OCI-M2 (cell line): ENCODE measurements at regions not wholly inside any gene's neighbourhood (a gene's known extent, or its start where the extent isn't known, plus 50 kb on each side); places are given as distances from the start of the nearest gene placed in this dataset.

ENCODE experiments used
- DNase-seq: peaks from one replicate; lab custom pipeline; 2025; ENCODE audit not compliant: unreplicated experiment; lab: John Stamatoyannopoulos, UW

DNA sequence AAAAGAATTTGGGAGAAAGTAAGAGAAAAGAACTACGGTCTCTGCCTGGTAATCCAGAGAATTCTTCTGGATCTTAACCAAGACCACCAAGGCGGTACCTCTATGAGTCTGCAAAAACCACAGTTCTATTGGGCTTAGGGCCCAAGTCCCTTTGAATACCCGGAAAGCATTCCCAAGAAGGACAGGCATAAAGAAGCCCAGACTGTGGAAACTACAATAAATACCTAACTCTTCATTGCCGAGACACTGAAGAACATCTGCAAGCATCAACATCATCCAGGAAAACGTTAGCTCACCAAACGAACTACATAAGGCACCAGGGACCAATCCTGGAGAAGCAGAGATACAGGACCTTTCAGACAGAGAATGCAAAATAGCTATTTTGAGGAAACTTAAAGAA is 162.3 kb upstream of the TMC3 start:
- DNase-seq, result no peak

DNA sequence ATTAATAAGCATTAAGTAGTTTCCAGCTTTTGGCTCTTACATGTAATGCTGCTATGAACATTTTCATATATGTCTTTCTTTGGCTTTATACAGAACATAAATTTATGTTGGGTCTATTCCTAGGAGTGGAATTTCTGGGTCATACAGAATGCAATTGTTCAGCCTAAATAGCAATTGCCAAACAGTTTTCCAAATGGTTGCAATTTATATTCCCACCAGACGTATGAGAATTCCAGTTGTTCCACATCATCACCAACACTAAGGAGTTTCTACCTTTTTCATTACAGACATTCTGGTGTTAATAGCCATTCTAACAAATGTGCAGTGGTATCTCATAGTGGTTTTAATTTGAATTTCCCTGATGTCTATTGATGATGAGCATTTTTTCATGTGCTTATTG is 160.1 kb upstream of the TMC3 start:
- no peak for DNase-seq

DNA sequence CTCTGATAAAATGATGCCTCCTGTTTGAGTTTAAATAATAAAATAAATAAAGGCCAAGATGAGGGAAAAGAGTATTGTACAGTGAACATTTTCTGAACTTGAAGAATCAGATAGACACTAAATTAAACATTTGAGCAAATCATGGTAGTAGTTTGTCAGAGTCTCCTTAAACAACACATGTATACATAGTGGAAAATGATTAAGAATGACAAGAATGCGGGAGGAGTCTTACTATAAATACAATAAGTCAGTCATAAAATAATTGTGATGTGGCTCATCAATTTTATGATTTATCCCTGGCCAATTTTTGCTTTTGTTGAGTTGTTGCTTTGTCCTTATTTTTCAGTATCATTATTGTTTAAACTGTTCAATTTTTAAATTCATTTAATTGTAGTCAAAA is 158.0 kb upstream of the TMC3 start:
- no peak for DNase-seq

DNA sequence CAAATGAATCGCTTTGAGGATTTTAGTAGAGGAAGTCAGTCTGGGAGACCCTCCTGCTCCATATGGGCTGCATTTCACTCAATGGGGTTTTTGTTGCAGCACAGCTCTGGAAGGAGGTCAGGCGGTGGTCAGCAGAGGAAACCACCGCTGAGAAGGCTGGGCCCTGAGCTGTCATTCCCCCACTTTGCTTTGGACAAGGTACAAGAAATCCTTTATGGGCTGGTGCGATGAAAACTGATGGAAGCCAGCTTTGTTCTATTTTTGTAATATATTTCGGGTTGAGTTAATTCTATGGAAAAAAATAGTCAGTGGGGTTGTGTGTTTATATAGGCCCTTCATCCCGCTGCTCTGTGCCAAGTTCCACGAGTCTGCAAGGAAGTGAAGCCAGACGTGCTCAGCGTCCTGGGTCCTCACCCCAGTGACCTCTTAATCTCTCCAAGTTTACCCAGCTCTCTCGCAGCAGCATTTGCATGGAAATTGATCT is 157.1 kb upstream of the TMC3 start:
- no peak for DNase-seq

GRCh38 chr15:81530271-81530691 is 156.3 kb upstream of the TMC3 start:
- DNase-seq, result no peak

DNA sequence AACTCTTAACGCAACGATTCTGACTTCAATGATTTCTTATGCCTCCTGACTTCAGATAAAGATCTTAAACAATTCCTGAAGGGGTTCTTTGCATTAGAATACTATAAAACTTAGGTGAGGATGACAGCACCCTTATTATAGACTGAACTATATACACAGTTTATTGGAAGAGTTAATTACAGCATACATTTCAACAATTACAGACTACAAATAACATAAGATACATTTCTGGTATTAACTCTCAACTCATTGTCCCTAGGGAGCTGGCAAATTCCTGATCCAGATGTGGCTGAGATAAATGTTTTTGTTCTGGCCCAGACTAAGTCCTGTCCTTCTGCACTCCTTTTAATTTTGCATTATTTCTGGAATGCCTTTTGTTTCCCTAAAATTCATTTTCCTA is 155.5 kb upstream of the TMC3 start:
- no peak for DNase-seq

GRCh38 chr15:81526029-81526428 is 152.0 kb upstream of the TMC3 start:
- no peak for DNase-seq

DNA sequence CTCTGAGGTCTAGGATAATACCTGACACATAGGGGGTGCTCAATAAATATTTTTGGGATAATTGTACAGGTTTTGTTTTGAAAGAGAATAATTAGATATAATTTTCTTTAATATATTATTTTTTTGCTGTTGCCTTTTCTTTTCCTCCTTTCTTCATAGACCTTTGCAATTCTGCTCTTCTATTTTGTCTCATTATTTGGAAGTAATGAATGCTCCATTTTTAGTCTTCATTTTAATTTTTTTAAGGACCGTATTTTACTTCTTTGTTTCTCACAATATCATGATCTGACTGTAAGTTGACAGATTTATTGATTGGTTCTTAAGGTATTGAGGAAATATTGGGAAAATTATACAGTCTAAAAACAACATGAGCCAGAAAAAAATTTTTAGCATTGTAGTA is 150.5 kb upstream of the TMC3 start:
- no peak for DNase-seq

DNA sequence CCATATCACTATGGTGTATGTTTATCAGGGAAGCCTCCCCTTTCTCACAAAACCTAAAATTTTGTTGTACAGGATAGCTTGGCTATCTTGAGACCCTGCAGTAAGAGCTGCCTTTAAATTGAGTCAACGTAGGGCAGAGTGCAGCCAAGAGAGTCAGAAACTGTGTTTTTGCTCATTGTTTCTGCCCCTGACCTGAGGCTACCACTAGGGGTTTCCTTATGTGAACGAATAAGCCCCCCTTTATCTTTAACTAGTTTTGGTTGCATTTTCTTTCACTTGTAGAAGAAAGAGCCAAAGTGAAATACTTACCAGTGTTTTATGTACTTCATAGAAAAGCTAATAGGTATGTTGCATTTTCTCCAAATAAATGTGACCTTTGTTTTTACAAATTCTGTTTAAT is 149.9 kb upstream of the TMC3 start:
- DNase-seq, result no peak

DNA sequence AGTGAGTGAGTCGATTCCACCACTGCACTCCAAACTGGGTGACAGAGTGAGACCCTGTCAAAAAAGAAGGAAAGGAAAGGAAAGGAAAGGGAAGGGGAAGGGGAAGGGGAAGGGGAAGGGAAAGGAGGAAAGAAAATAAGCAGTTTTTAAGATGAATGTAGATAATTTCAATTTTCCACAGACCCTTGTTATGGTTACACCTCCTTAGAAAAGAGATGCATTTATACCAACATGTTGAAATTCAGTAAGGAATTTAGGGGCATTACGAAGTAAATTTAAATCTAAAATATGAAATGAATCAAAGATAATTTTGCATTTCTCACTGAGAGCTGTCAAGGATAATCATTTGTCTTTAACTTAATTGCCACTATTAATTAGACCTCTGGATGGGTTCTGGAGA is 146.5 kb upstream of the TMC3 start:
- no peak for DNase-seq

GRCh38 chr15:81516461-81516860 is 142.4 kb upstream of the TMC3 start:
- DNase-seq, result no peak

- no peak for DNase-seq
Measured at GRCh38 chr15:81516012-81516411, 142.0 kb upstream of the TMC3 start.

DNA sequence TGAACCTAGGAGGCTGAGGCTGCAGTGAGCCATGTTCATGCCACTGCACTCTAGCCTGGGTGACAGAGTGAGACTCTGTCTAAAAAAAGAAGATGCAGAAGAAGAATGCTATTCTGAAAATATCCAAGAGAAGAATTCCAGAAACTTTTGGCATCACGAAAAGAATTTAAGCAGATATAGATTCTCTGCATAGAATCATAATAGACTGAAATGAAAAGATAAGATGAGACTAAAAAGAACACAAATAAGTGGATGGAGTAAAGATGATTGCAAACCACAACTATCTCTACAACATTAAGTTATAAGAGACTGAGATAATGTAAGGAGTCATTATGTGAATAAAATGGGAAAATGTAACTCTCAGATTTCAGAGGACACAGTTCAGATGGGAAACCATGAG is 140.7 kb upstream of the TMC3 start:
- DNase-seq, result no peak

GRCh38 chr15:81511138-81511537 is 137.1 kb upstream of the TMC3 start:
- no peak for DNase-seq

DNA sequence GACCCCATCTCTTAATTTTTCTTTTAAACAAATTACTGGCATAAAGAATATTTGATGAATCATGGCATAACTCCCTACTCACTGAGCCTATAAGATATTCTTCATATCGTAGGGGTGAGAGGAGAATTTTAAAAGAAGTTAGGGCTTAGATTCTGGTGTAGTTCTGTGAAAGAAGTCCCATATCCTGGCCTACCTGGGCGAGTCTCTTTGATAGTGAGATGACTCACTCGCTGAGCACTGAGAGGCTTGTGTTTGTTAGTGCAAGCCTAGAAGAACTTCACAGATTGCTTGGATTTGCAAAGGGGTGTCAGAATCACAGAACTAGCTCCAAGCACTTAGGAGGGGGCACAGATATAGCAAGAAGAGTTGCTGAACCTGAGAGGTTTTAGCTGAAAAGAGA is 133.8 kb upstream of the TMC3 start:
- DNase-seq, result no peak

GRCh38 chr15:81506936-81507335 is 132.9 kb upstream of the TMC3 start:
- DNase-seq, result no peak

DNA sequence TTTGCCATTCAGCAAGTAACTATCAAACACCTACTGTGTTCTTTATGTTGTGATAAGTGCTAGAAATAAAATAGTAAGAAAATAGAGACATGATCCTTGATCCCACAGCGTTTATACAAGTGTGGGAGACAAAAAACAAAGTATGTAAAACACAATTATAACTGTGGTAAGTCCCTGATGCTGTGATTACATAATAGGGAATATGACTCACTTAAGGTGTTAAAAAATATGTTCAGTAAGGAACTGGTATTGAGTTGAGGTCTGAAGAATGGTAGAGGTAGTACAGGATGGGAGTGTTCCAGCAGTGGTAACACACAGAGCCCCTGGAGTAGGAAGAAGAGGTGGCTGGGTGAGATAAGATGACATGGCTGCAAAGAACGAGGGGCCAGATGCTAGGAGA is 132.1 kb upstream of the TMC3 start:
- no peak for DNase-seq

- no peak for DNase-seq
Measured at GRCh38 chr15:81504170-81504905, 130.3 kb upstream of the TMC3 start.

DNA sequence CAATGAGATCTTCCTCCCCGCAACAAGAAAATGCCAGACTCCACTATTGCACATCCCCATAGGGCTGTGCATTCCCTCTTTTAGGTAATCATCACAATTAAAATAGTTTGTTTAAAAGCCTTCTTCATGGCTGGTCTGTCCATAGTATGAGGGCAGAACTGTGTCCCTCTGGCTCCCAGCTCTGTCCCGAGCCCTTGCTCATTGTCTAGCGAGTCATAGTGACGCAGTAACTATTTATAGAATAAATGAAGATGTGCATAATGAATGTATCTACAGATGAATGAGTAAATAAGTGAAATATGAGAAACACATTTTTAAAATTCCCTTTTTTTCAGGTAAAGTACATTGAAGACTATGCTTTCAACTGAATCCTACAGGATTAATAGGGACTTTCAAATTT is 128.4 kb upstream of the TMC3 start:
- DNase-seq, result no peak

DNA sequence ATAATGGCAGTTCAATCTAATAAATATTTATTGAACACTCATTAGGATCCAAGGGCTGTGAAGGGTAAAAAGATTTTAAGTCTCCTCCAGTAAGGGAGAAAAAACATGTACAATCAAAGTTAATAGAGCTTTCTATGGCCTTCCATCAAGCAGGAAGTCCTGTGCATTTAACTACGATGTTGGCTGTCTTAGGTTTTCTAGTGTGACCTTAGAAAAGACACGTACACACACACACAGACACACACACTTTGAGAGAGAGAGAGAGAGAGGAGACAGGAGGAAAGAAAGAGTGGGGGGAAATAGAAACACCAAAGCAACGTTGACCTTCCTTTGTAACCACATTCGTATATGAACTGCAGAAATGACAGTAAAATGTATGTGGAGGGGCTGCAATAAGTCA is 126.1 kb upstream of the TMC3 start:
- no peak for DNase-seq

GRCh38 chr15:81498294-81498693 is 124.3 kb upstream of the TMC3 start:
- no peak for DNase-seq

DNA sequence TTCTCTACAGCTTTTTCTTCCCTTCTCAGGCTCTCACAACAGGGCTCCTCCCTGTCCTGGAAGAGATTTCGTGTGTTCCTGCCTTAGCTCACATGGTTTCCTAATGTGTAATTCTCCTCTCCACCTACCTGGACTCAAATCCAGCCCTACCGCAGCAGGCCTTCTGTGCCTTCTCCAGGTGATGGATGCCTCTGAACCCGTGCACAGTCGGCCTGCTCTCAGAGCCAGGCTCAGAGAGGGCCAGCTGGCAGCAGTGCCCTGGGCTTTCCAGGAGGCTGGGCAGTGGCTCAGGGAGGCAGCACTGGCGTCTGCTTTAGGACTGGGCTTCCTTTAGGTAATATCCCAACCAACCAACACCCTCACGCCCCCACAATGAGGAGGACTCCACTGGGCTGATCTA is 123.2 kb upstream of the TMC3 start:
- no peak for DNase-seq

DNA sequence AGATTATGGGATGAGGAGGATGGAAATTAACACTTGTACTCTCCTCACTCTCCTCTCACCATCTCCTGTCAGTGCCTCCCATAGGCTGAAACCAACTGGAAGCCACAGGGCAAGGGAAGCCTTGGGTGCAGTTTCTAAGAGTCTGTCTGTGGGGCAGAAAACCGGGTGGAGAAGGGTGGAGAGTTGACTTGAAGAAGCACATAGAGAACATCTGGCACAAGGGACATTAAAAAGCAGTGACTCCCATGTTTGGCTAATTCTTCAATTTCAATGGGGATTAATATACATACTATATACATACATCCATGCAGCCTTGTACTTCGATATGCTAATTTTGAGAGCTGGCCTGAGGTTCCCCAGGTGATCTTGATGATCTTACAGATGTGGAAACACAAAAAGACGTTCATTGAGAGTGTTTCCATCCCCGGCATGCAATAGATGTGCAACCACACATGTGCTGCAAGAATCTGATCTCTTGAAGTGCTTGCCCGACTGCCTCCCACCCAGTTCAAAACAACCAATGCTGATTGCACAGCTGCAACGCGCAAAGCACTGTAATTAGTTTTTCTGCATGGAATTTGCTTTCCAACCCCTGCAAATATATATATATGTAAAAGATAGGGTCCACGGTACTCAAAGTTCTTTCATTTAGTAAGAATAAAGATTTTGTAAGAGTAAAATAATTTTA is 121.9 kb upstream of the TMC3 start:
- no peak for DNase-seq
